ENCODE measurements at regions not wholly inside any gene's neighbourhood (a gene's known extent, or its start where the extent isn't known, plus 50 kb on each side); places are given as distances from the start of the nearest gene placed in this dataset.
"Not testable (repeated sequence)": the region's sequence is repeated elsewhere in the genome, so short reads cannot be mapped to it uniquely, and the experiment has no call there.

DNA sequence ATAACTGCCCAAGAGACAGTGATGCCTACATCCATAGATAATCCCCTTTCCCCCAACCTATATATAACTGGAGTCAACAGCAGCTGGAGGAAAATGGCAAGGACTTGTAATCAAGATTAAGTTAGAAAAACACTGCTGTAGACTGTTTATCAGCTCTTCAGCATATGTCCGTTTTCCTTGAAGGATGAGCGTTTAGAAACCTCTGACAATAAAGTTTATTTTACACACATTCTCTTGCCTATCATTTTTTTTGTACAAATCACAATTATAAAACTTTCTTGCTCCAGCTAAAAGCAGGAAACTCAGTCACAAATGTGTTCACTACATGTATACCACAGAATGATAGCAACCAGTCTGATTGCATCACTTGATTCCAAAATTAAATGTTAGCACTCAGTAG is 50.8 kb downstream of the PPIAL4G start:
- H3K27ac ChIP-seq; H3K36me3 ChIP-seq; H3K4me3 ChIP-seq; H3K9me3 ChIP-seq (ENCODE audit: low read depth); H3K27me3 ChIP-seq; H3K4me1 ChIP-seq (ENCODE audit: low read depth): not testable (repeated sequence)
- peak in 1 of 2 donors; percentile 40 for DNase-seq (ENCODE audit: low read depth in 1 of 2, low spot score in 1 of 2)

- not testable (repeated sequence) for H3K4me3 ChIP-seq; H3K27ac ChIP-seq; H3K9me3 ChIP-seq (ENCODE audit: low read depth); H3K4me1 ChIP-seq (ENCODE audit: low read depth); H3K27me3 ChIP-seq; DNase-seq (ENCODE audit: low read depth in 1 of 2, low spot score in 1 of 2); H3K36me3 ChIP-seq
These were observed 53.2 kb downstream of the PPIAL4G start for GRCh38 chr1:148429856-148430255.

GRCh38 chr1:148426940-148427611 is 56.0 kb downstream of the PPIAL4G start:
- H3K27me3 ChIP-seq; H3K27ac ChIP-seq; H3K4me3 ChIP-seq; H3K4me1 ChIP-seq (ENCODE audit: low read depth); H3K9me3 ChIP-seq (ENCODE audit: low read depth); H3K36me3 ChIP-seq; DNase-seq (ENCODE audit: low read depth in 1 of 2, low spot score in 1 of 2): not testable (repeated sequence)

- not testable (repeated sequence) for DNase-seq (ENCODE audit: low read depth in 1 of 2, low spot score in 1 of 2); H3K4me1 ChIP-seq (ENCODE audit: low read depth); H3K27ac ChIP-seq; H3K9me3 ChIP-seq (ENCODE audit: low read depth); H3K36me3 ChIP-seq; H3K27me3 ChIP-seq; H3K4me3 ChIP-seq
These were observed 56.7 kb downstream of the PPIAL4G start for GRCh38 chr1:148426385-148426784.

GRCh38 chr1:148424143-148425003 is 58.7 kb downstream of the PPIAL4G start:
- H3K9me3 ChIP-seq (ENCODE audit: low read depth); H3K4me3 ChIP-seq; H3K36me3 ChIP-seq; H3K27ac ChIP-seq; H3K27me3 ChIP-seq; H3K4me1 ChIP-seq (ENCODE audit: low read depth): not testable (repeated sequence)
- peak in 1 of 2 donors; percentile 64 for DNase-seq (ENCODE audit: low read depth in 1 of 2, low spot score in 1 of 2)

DNA sequence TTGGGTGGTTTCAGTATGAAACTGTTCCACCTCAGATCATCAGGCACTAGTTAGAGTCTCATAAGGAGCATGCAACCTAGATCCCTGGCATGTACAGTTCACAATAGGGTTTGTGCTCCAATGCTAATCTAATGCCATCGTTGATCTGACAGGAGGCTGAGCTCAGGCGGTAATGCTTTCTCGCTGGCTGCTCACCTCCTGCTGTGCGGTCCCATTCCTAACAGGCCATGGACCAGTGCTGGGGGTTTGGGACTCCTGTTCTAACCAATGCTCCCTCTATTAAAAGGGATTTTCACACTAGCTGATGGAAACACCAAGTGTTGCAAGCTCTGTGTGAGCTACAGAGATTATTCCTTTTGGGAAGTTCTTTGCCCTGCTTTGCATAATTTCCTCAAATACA is 60.2 kb downstream of the PPIAL4G start:
- H3K27ac ChIP-seq; H3K36me3 ChIP-seq; H3K4me1 ChIP-seq (ENCODE audit: low read depth); H3K4me3 ChIP-seq; H3K27me3 ChIP-seq; H3K9me3 ChIP-seq (ENCODE audit: low read depth); DNase-seq (ENCODE audit: low read depth in 1 of 2, low spot score in 1 of 2): not testable (repeated sequence)

DNA sequence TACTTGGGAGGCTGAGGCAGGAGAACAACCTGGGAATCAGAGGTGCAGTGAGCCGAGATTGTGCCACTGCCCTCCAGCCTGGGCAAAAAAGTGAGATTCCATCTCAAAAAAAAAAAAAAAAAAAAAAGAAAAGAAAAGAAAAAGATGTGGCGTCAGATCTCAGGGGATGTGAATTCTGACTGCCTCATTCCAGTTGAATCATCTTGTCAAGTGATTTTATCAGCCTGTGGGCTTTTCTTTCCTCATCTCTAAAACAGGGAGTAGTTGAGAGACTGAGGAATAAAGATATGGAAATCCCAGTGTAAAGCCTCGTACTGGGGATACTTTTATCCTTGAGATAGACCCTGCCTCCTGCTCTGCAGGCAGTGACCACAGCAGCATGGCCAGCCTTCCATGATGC is 65.9 kb downstream of the PPIAL4G start:
- H3K4me1 ChIP-seq (ENCODE audit: low read depth); DNase-seq (ENCODE audit: low read depth in 1 of 2, low spot score in 1 of 2); H3K36me3 ChIP-seq; H3K27me3 ChIP-seq; H3K9me3 ChIP-seq (ENCODE audit: low read depth); H3K27ac ChIP-seq; H3K4me3 ChIP-seq: not testable (repeated sequence)

GRCh38 chr1:148413385-148413784 is 69.7 kb downstream of the PPIAL4G start:
- H3K4me1 ChIP-seq (ENCODE audit: low read depth); DNase-seq (ENCODE audit: low read depth in 1 of 2, low spot score in 1 of 2); H3K27ac ChIP-seq; H3K4me3 ChIP-seq; H3K27me3 ChIP-seq; H3K9me3 ChIP-seq (ENCODE audit: low read depth); H3K36me3 ChIP-seq: not testable (repeated sequence)

- not testable (repeated sequence) for H3K9me3 ChIP-seq (ENCODE audit: low read depth); H3K36me3 ChIP-seq; DNase-seq (ENCODE audit: low read depth in 1 of 2, low spot score in 1 of 2); H3K4me1 ChIP-seq (ENCODE audit: low read depth); H3K4me3 ChIP-seq; H3K27ac ChIP-seq; H3K27me3 ChIP-seq
These were observed 78.1 kb downstream of the PPIAL4G start for GRCh38 chr1:148404786-148405568.

DNA sequence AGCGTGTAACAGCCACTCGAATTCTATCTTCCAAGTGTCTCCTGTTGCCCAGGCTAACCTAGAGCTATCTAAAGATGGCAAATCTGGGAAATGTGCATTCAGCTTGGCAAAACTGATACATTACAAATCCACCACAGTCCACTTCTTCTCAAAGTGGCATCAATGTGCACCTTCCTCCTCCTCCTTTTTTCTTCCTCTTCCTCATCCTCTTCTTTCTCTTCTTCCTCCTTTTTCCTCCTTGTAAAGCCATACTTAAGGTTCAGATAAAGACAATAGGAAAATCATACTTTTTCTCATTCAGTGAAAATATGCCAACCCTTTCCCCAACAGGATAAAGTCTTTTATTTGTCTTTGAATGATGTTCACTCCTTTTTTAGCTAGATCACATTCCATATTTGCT is 79.2 kb downstream of the PPIAL4G start:
- not testable (repeated sequence) for H3K27ac ChIP-seq; H3K9me3 ChIP-seq (ENCODE audit: low read depth); H3K4me1 ChIP-seq (ENCODE audit: low read depth); H3K4me3 ChIP-seq; H3K36me3 ChIP-seq; DNase-seq (ENCODE audit: low read depth in 1 of 2, low spot score in 1 of 2); H3K27me3 ChIP-seq

- H3K4me1 ChIP-seq (ENCODE audit: low read depth); H3K27me3 ChIP-seq; H3K36me3 ChIP-seq; H3K9me3 ChIP-seq (ENCODE audit: low read depth); DNase-seq (ENCODE audit: low read depth in 1 of 2, low spot score in 1 of 2): not testable (repeated sequence)
- Histone ChIP-seq H3K4me3 (peak overlapping the region; percentile 37), H3K27ac (peak overlapping the region; percentile 31)
These were observed 80.0 kb downstream of the PPIAL4G start for GRCh38 chr1:148403085-148403456.

GRCh38 chr1:148402152-148403084 is 80.7 kb downstream of the PPIAL4G start:
- peak; percentile 66 to 76 for DNase-seq (ENCODE audit: low read depth in 1 of 2, low spot score in 1 of 2)
- not testable (repeated sequence) for H3K4me1 ChIP-seq (ENCODE audit: low read depth); H3K9me3 ChIP-seq (ENCODE audit: low read depth); H3K36me3 ChIP-seq; H3K27me3 ChIP-seq
- peak overlapping the region; percentile 37 for H3K4me3 ChIP-seq
- peak overlapping the region; percentile 31 for H3K27ac ChIP-seq

GRCh38 chr1:148397516-148397915 is 85.6 kb downstream of the PPIAL4G start:
- H3K36me3 ChIP-seq; H3K4me3 ChIP-seq; H3K9me3 ChIP-seq (ENCODE audit: low read depth); H3K4me1 ChIP-seq (ENCODE audit: low read depth); DNase-seq (ENCODE audit: low read depth in 1 of 2, low spot score in 1 of 2); H3K27me3 ChIP-seq; H3K27ac ChIP-seq: not testable (repeated sequence)
